Thoracic aorta (tissue), 2 donors: ENCODE measurements at regions not wholly inside any gene's neighbourhood (a gene's known extent, or its start where the extent isn't known, plus 50 kb on each side); places are given as distances from the start of the nearest gene placed in this dataset.

Experiments
- ATAC-seq: fragments of 150-250 bp; one replicate; pipeline ENCODE4 v1.8.0; 2017; ENCODE audit warnings: low read depth; ENCODE audit not compliant: insufficient number of reproducible peaks, low FRiP score
- DNase-seq: peaks from one replicate; pipeline ENCODE4 v3.0.0-alpha.2; 2020; ENCODE audit warnings: low spot score
- H3K27ac ChIP-seq, 2 donors: fragments of 200-600 bp; sonication (generic); 1 replicate in 1 of 2; 2 replicates in 1 of 2; pipeline ENCODE4 v1.5.1; 2016; ENCODE audit warnings: mild to moderate bottlenecking in 2 of 2, moderate library complexity in 2 of 2
- H3K27me3 ChIP-seq: fragments of 200-600 bp; sonication (generic); replicated peaks from 2 replicates; pipeline ENCODE4 v1.6.0; 2016; ENCODE audit warnings: mild to moderate bottlenecking; ENCODE audit not compliant: insufficient read depth
- H3K36me3 ChIP-seq: fragments of 200-600 bp; sonication (generic); one replicate; pipeline ENCODE4 v1.5.1; 2016
- H3K4me1 ChIP-seq, 2 donors: fragments of 200-600 bp; sonication (generic); 1 replicate in 1 of 2; 2 replicates in 1 of 2; pipeline versions ENCODE4 v1.5.1 to v1.6.0; 2016; ENCODE audit warnings: low read depth in 2 of 2, mild to moderate bottlenecking in 1 of 2; ENCODE audit not compliant: control insufficient read depth in 1 of 2
- H3K4me3 ChIP-seq: fragments of 200-600 bp; sonication (generic); 2 replicates; pipeline ENCODE4 v1.5.1; 2016; ENCODE audit warnings: mild to moderate bottlenecking
- H3K9me3 ChIP-seq: fragments of 200-600 bp; sonication (generic); 2 replicates; pipeline ENCODE4 v1.5.1; 2016
- CTCF ChIP-seq: fragments of 200-600 bp; sonication (generic); IDR thresholded peaks from one replicate; pipeline ENCODE4 v1.5.1; 2019; ENCODE audit warnings: antibody characterized with exemption

GRCh38 chr3:18992709-18993108, 155.6 kb upstream of the KCNH8 start:
- no peak for TF ChIP-seq CTCF
- ATAC-seq: no peak
- Histone ChIP-seq H3K4me1 (no peaks in the 10 kb centered on the region), H3K9me3 (no peaks in the 10 kb centered on the region), H3K27me3 (no peaks in the 10 kb centered on the region), H3K4me3 (no peak overlapping the region), H3K27ac (no peak overlapping the region), H3K36me3 (no peaks in the 10 kb centered on the region)
- DNase-seq: no peak

- no peaks in the 10 kb centered on the region for H3K9me3 ChIP-seq
These were observed 159.0 kb upstream of the KCNH8 start for GRCh38 chr3:18989237-18989795.

DNA sequence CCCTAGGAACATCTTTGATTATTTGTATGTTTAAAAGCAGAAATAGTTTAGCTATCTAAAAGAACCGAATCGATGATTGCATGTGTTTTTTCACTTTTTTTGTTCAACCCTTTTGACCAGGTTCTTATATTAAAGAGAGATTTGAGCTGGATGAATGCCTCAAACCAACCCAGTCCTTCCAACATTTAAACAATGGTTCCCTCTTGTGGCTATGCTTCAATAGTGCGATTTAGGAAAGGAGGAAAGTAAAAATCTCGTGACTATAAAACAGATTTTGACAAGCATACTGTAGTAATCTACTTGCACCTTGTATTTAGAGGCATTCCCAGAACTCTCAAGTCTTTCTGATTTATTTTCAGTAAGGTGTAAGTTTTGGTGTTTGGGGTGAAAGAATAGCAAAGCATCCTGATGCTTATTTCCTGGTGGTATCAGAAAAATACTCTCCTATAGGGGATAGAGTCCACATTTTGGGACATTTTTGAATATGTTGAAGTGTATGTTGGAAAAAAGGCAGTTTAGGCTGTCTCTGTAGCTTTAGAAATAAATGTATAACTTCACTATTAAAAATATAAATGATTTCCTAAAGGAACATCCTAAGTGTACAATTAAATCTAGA, 159.6 kb upstream of the KCNH8 start:
- H3K4me1 ChIP-seq: no peaks in the 10 kb centered on the region
- peak; percentile 42 for TF ChIP-seq CTCF
- no peaks in the 10 kb centered on the region for H3K36me3 ChIP-seq
- H3K27ac ChIP-seq: no peak overlapping the region
- no peak overlapping the region for H3K4me3 ChIP-seq
- DNase-seq (no peak), ATAC-seq (no peak)
- H3K27me3 ChIP-seq: no peaks in the 10 kb centered on the region
- H3K9me3 ChIP-seq: no peaks in the 10 kb centered on the region

More at GRCh38 chr3:18989237-18989795, 159.0 kb upstream of the KCNH8 start:
- ATAC-seq (no peak), DNase-seq (no peak)
- H3K4me3 ChIP-seq: no peak overlapping the region
- no peak for TF ChIP-seq CTCF
- no peaks in the 10 kb centered on the region for H3K4me1 ChIP-seq
- no peaks in the 10 kb centered on the region for H3K27me3 ChIP-seq
- H3K27ac ChIP-seq: no peak overlapping the region
- H3K36me3 ChIP-seq: no peaks in the 10 kb centered on the region

GRCh38 chr3:18987862-18988447, 160.4 kb upstream of the KCNH8 start:
- Histone ChIP-seq H3K4me3 (no peak overlapping the region), H3K4me1 (no peaks in the 10 kb centered on the region), H3K36me3 (no peaks in the 10 kb centered on the region), H3K27me3 (no peaks in the 10 kb centered on the region), H3K27ac (no peak overlapping the region), H3K9me3 (no peaks in the 10 kb centered on the region)
- DNase-seq (no peak), ATAC-seq (no peak)
- no peak for TF ChIP-seq CTCF

- Histone ChIP-seq H3K27ac (no peak overlapping the region), H3K4me1 (no peaks in the 10 kb centered on the region), H3K36me3 (no peaks in the 10 kb centered on the region), H3K4me3 (no peak overlapping the region), H3K9me3 (no peaks in the 10 kb centered on the region), H3K27me3 (no peaks in the 10 kb centered on the region)
- ATAC-seq (no peak), DNase-seq (no peak)
- TF ChIP-seq CTCF: no peak
These were observed 161.2 kb upstream of the KCNH8 start for GRCh38 chr3:18987070-18987469.
